ENCODE measurements at regions not wholly inside any gene's neighbourhood (a gene's known extent, or its start where the extent isn't known, plus 50 kb on each side); places are given as distances from the start of the nearest gene placed in this dataset.

GRCh38 chr2:160882906-160883305 is 277.3 kb upstream of the TANK start:
- Histone ChIP-seq H3K4me3 (no peak overlapping the region), H3K27ac (no peak overlapping the region), H3K27me3 (no peaks in the 10 kb centered on the region), H3K4me1 (no peaks in the 10 kb centered on the region), H3K36me3 (no peaks in the 10 kb centered on the region), H3K9me3 (no peaks in the 10 kb centered on the region)
- no peak for DNase-seq (ENCODE audit: low spot score in 2 of 2)
- TF ChIP-seq POLR2A (IDR thresholded peaks at IDR 0.05) = no peak
- TF ChIP-seq POLR2AphosphoS5 (IDR thresholded peaks at IDR 0.05) = no peak
- TF ChIP-seq, protein P1, sequence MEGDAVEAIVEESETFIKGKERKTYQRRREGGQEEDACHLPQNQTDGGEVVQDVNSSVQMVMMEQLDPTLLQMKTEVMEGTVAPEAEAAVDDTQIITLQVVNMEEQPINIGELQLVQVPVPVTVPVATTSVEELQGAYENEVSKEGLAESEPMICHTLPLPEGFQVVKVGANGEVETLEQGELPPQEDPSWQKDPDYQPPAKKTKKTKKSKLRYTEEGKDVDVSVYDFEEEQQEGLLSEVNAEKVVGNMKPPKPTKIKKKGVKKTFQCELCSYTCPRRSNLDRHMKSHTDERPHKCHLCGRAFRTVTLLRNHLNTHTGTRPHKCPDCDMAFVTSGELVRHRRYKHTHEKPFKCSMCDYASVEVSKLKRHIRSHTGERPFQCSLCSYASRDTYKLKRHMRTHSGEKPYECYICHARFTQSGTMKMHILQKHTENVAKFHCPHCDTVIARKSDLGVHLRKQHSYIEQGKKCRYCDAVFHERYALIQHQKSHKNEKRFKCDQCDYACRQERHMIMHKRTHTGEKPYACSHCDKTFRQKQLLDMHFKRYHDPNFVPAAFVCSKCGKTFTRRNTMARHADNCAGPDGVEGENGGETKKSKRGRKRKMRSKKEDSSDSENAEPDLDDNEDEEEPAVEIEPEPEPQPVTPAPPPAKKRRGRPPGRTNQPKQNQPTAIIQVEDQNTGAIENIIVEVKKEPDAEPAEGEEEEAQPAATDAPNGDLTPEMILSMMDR (IDR thresholded peaks at IDR 0.05) = no peak
- intact Hi-C loops (cut with DNase I; ENCODE audit: low total_unique reads) = no loop called here

DNA sequence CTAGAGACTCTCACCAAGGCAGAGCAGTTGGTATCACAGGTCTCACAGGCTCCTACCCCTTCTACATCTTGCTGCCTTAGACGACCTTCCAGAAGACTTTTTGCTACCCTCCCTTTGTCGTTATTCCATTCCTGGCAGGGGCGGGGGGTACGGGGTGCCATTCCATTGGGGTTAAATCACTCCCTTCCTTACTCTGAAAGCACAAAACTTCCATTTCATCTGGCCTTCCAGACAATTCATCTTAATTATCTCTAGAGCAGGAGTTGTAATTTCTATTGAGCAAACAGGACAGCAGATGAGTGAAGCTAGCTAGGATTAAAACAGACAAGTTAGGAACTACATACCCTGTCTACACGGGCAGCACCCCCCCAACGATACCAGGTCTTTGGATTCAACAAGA is 276.2 kb upstream of the TANK start:
- Histone ChIP-seq H3K4me1 (no peaks in the 10 kb centered on the region), H3K27me3 (no peaks in the 10 kb centered on the region), H3K9me3 (no peaks in the 10 kb centered on the region), H3K4me3 (no peak overlapping the region), H3K36me3 (no peaks in the 10 kb centered on the region), H3K27ac (no peak overlapping the region)
- no peak for DNase-seq (ENCODE audit: low spot score in 2 of 2)
- intact Hi-C loops (cut with DNase I; ENCODE audit: low total_unique reads) = no loop called here
- TF ChIP-seq, protein P1 (IDR thresholded peaks at IDR 0.05) = no peak
- TF ChIP-seq POLR2AphosphoS5 (IDR thresholded peaks at IDR 0.05) (no peak), POLR2A (IDR thresholded peaks at IDR 0.05) (no peak)

DNA sequence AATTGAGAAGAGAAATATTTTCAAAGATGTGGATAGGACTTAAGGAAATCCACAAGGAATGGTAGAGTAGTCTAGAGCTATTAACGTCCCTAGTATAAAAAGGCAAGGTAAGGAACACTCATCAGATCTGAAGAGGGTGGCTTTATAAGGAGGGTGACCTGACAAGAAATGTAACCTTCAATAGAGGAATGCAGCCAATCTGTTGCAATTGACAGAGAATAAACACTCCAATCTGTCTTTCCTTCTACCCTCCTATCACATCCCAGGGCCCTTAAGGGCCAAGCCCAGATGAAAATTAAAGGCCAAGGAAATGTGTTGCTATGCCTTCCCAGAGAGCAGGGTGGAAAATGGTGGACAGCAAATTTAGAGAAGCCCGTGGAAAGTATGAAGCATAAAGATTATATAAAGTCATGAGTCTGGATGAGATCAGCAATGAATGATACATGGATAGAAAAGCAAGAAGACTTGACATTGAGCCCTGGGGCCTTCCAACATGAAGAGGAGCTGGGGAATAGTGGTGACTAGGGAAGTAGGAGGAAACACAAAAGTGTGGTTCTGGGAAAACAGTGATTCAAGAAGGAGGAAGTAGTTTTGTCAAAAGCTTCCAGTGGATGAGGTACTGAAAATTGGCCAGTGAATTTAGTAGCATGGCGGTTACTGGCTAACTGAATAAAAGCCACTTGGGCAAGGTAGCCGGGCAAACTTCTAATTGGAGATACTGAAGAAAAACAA is 270.6 kb upstream of the TANK start:
- Histone ChIP-seq H3K4me3 (no peak overlapping the region), H3K36me3 (no peaks in the 10 kb centered on the region), H3K27me3 (no peaks in the 10 kb centered on the region), H3K4me1 (no peaks in the 10 kb centered on the region), H3K9me3 (no peaks in the 10 kb centered on the region), H3K27ac (no peak overlapping the region)
- DNase-seq (ENCODE audit: low spot score in 2 of 2) = no peak
- intact Hi-C loops (cut with DNase I; ENCODE audit: low total_unique reads) = no loop called here
- TF ChIP-seq POLR2AphosphoS5 (IDR thresholded peaks at IDR 0.05) = no peak
- TF ChIP-seq, protein P1 (IDR thresholded peaks at IDR 0.05) = no peak
- no peak for TF ChIP-seq POLR2A (IDR thresholded peaks at IDR 0.05)

- Histone ChIP-seq H3K4me3 (no peak overlapping the region), H3K27ac (no peak overlapping the region), H3K36me3 (no peaks in the 10 kb centered on the region), H3K27me3 (no peaks in the 10 kb centered on the region), H3K9me3 (no peaks in the 10 kb centered on the region), H3K4me1 (no peaks in the 10 kb centered on the region)
- no peak for DNase-seq (ENCODE audit: low spot score in 2 of 2)
- intact Hi-C loops (cut with DNase I; ENCODE audit: low total_unique reads) = no loop called here
- TF ChIP-seq POLR2A (IDR thresholded peaks at IDR 0.05) = no peak
- TF ChIP-seq POLR2AphosphoS5 (IDR thresholded peaks at IDR 0.05) = no peak
- TF ChIP-seq, protein P1 (IDR thresholded peaks at IDR 0.05) = no peak
Observed at GRCh38 chr2:160890667-160891352, 269.4 kb upstream of the TANK start.

DNA sequence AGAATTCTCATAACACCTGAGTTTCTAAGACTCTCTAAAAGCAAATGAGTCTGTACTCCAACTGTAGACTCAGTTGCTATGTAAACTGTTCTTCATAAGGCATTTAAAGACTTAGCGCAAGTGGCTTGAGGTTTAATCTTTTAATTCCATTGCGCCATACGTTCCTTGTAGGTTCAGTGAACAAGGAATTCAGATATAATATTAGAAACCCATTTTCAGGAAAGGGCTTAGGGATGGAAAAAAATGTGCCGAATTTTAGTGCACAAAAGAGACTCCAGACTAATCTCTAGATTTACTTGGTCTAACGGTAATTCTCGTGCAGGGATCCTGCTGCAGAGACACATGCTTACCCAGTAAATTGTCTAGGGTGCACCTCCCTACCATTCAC is 268.9 kb upstream of the TANK start:
- intact Hi-C loops (cut with DNase I; ENCODE audit: low total_unique reads) = no loop called here
- Histone ChIP-seq H3K4me3 (no peak overlapping the region), H3K36me3 (no peaks in the 10 kb centered on the region), H3K9me3 (no peaks in the 10 kb centered on the region), H3K27ac (no peak overlapping the region), H3K4me1 (no peaks in the 10 kb centered on the region), H3K27me3 (no peaks in the 10 kb centered on the region)
- TF ChIP-seq POLR2A (IDR thresholded peaks at IDR 0.05) (no peak), POLR2AphosphoS5 (IDR thresholded peaks at IDR 0.05) (no peak)
- no peak for DNase-seq (ENCODE audit: low spot score in 2 of 2)

Data from breast epithelium (tissue), 4 donors.